Psoas muscle (tissue), 7 donors: ENCODE measurements at regions not wholly inside any gene's neighbourhood (a gene's known extent, or its start where the extent isn't known, plus 50 kb on each side); places are given as distances from the start of the nearest gene placed in this dataset.
A peak's percentile ranks its signal among the peaks of the same experiment; 100 is the strongest.

Source experiments
- ATAC-seq, 4 donors: fragments of 200-7000 bp; cut with Tn5 transposase; one replicate each; pipeline ENCODE4 v1.9.1; 2020; ENCODE audit warnings: moderate library complexity in 3 of 4, mild to moderate bottlenecking in 2 of 4
- DNase-seq, 2 donors: peaks; one replicate each; pipeline ENCODE4 v3.0.0-alpha.2; 2020
- H3K27ac ChIP-seq: fragments of 200-600 bp; one replicate; pipeline ENCODE4 v1.8.0; 2022
- H3K27me3 ChIP-seq, 3 donors: fragments of 200-600 bp in 1 of 3; one replicate each; pipeline versions ENCODE4 v1.6.1 to v1.8.0; 2013 to 2022; ENCODE audit warnings: low read length in 2 of 3, mild to moderate bottlenecking in 2 of 3, moderate library complexity in 1 of 3; ENCODE audit not compliant: insufficient read depth in 3 of 3
- H3K36me3 ChIP-seq, 2 donors: fragments of 200-600 bp in 1 of 2; one replicate each; pipeline versions ENCODE4 v1.6.1 to v1.8.0; 2013 to 2022; ENCODE audit warnings: low read depth in 1 of 2, mild to moderate bottlenecking in 1 of 2, moderate library complexity in 1 of 2; ENCODE audit not compliant: insufficient read depth in 1 of 2
- H3K4me1 ChIP-seq: fragments of 200-600 bp; one replicate; pipeline ENCODE4 v1.8.0; 2022
- H3K4me3 ChIP-seq: fragments of 200-600 bp; one replicate; pipeline ENCODE4 v1.8.0; 2022; ENCODE audit warnings: mild to moderate bottlenecking
- H3K9me3 ChIP-seq: fragments of 200-600 bp; one replicate; pipeline ENCODE4 v1.8.0; 2022
- CTCF ChIP-seq: fragments of 200-600 bp; IDR thresholded peaks from one replicate; pipeline ENCODE4 v1.8.0; 2022; ENCODE audit warnings: antibody characterized with exemption
- WGBS, 3 donors: extraction: QIAGEN DNeasy Blood & Tissue Kit; methylation state at CpG; one replicate each; pipeline versions ENCODE4 v1.1.6 to v1.1.7; 2013; 5-methylcytosine and 5-hydroxymethylcytosine counted together
- intact Hi-C, 2 donors: fragments of 100-400 bp; cut with DNase I; formaldehyde crosslinking; loops; one replicate each; pipeline versions ENCODE4 v1.11.0 to v1.14.2; 2022
- donor health status: healthy with polysubstance abuse.
- donor health status: DM: no; HTN: no; CAD: no; lungs with moderate emphysema.
- donor health status: Bipolar disorder and iron deficiency.
- donor health status: healthy.
- donor health status: DM: yes; HTN: yes; CAD: no.
- donor health status: DM: no; HTN: no; CAD: no.
- donor health status: DM: yes; HTN: yes; CAD: no.

- ATAC-seq (no peak), DNase-seq (no peak)
- Histone ChIP-seq H3K27me3 (no peaks in the 10 kb centered on the region), H3K4me1 (peaks cover 7% of the 10 kb centered on the region), H3K9me3 (no peaks in the 10 kb centered on the region), H3K36me3 (no peaks in the 10 kb centered on the region), H3K27ac (peak overlapping the region; percentile 97), H3K4me3 (no peak overlapping the region)
- 94 to 98% (median 96%) methylated on average over 5 of the region's 5 CpGs for WGBS, 3 donors
- intact Hi-C loops: loop anchor here in 1 of 2 donors (2.0 to 5.0 kb wide), 2 partner anchors 68 to 71 kb away; partner anchors contain the start of gene RBX1
- TF ChIP-seq CTCF: no peak
Observed at GRCh38 chr22:41023299-41023623, 69.1 kb upstream of the EP300 start.

GRCh38 chr22:41028841-41029240, 63.6 kb upstream of the EP300 start:
- intact Hi-C loops: no loop called here
- no peak for TF ChIP-seq CTCF
- no peak overlapping the region for H3K4me3 ChIP-seq
- H3K36me3 ChIP-seq: no peaks in the 10 kb centered on the region
- H3K27me3 ChIP-seq: no peaks in the 10 kb centered on the region
- no peak overlapping the region for H3K27ac ChIP-seq
- 59 to 80% (median 64%) methylated on average over 3 of the region's 3 CpGs for WGBS, 3 donors
- ATAC-seq: peak in 3 of 4 donors; percentile 66 to 86 (median 85)
- no peaks in the 10 kb centered on the region for H3K9me3 ChIP-seq
- no peak for DNase-seq
- H3K4me1 ChIP-seq: no peaks in the 10 kb centered on the region

- Histone ChIP-seq H3K36me3 (no peaks in the 10 kb centered on the region), H3K4me3 (no peak overlapping the region), H3K27me3 (no peaks in the 10 kb centered on the region), H3K9me3 (no peaks in the 10 kb centered on the region), H3K4me1 (no peaks in the 10 kb centered on the region), H3K27ac (no peak overlapping the region)
- no peak for ATAC-seq
- intact Hi-C loops: no loop called here
- WGBS, 3 donors: 84 to 90% (median 87%) methylated on average over 4 of the region's 4 CpGs
- TF ChIP-seq CTCF: no peak
- no peak for DNase-seq
Observed at GRCh38 chr22:41030891-41031290, 61.5 kb upstream of the EP300 start.

GRCh38 chr22:41034706-41035105, 57.7 kb upstream of the EP300 start:
- intact Hi-C loops: no loop called here
- WGBS, 3 donors: 66 to 77% (median 74%) methylated on average over 4 of the region's 4 CpGs
- DNase-seq (no peak), ATAC-seq (no peak)
- Histone ChIP-seq H3K27me3 (no peaks in the 10 kb centered on the region), H3K9me3 (no peaks in the 10 kb centered on the region), H3K27ac (no peak overlapping the region), H3K4me1 (no peaks in the 10 kb centered on the region), H3K4me3 (no peak overlapping the region), H3K36me3 (no peaks in the 10 kb centered on the region)
- no peak for TF ChIP-seq CTCF

GRCh38 chr22:41036924-41037323, 55.5 kb upstream of the EP300 start:
- Histone ChIP-seq H3K4me1 (no peaks in the 10 kb centered on the region), H3K27ac (no peak overlapping the region), H3K36me3 (no peaks in the 10 kb centered on the region), H3K9me3 (no peaks in the 10 kb centered on the region), H3K27me3 (no peaks in the 10 kb centered on the region), H3K4me3 (no peak overlapping the region)
- DNase-seq: no peak
- no peak for TF ChIP-seq CTCF
- intact Hi-C loops: no loop called here
- ATAC-seq: no peak
- 75 to 80% (median 77%) methylated on average over 7 of the region's 7 CpGs for WGBS, 3 donors
